Left forelimb (tissue), 1 donor: ENCODE measurements at regions not wholly inside any gene's neighbourhood (a gene's known extent, or its start where the extent isn't known, plus 50 kb on each side); places are given as distances from the start of the nearest gene placed in this dataset.
"Not testable (repeated sequence)": the region's sequence is repeated elsewhere in the genome, so short reads cannot be mapped to it uniquely, and the experiment has no call there.

ENCODE experiments used
- DNase-seq: peaks from one replicate; pipeline ENCODE4 v3.0.0-alpha.2; 2018; ENCODE audit warnings: low spot score

GRCh38 chr20:47863981-47864380 lies 78.7 kb upstream of the SULF2 start:
- no peak for DNase-seq

GRCh38 chr20:47863315-47863965 lies 78.2 kb upstream of the SULF2 start:
- DNase-seq = no peak

- no peak for DNase-seq
These were observed 77.4 kb upstream of the SULF2 start for GRCh38 chr20:47862574-47863240.

GRCh38 chr20:47861116-47861515 lies 75.8 kb upstream of the SULF2 start:
- DNase-seq = no peak

GRCh38 chr20:47860049-47860830 lies 75.0 kb upstream of the SULF2 start:
- DNase-seq = no peak

- no peak for DNase-seq
These were observed 74.0 kb upstream of the SULF2 start for GRCh38 chr20:47859278-47859677.

GRCh38 chr20:47857569-47858464 lies 72.5 kb upstream of the SULF2 start:
- peak; percentile 83 for DNase-seq

- no peak for DNase-seq
These were observed 71.9 kb upstream of the SULF2 start for GRCh38 chr20:47857187-47857568.

GRCh38 chr20:47855799-47856198 lies 70.5 kb upstream of the SULF2 start:
- DNase-seq = no peak

GRCh38 chr20:47854687-47855212 lies 69.5 kb upstream of the SULF2 start:
- no peak for DNase-seq

- no peak for DNase-seq
These were observed 66.5 kb upstream of the SULF2 start for GRCh38 chr20:47851774-47852173.

- DNase-seq = no peak
These were observed 64.9 kb upstream of the SULF2 start for GRCh38 chr20:47850146-47850545.

GRCh38 chr20:47849596-47849995 lies 64.3 kb upstream of the SULF2 start:
- no peak for DNase-seq

GRCh38 chr20:47849006-47849405 lies 63.7 kb upstream of the SULF2 start:
- no peak for DNase-seq

- DNase-seq = not testable (repeated sequence)
These were observed 63.3 kb upstream of the SULF2 start for GRCh38 chr20:47848534-47848933.

GRCh38 chr20:47847884-47848485 lies 62.7 kb upstream of the SULF2 start:
- no peak for DNase-seq

- DNase-seq = not testable (repeated sequence)
These were observed 61.9 kb upstream of the SULF2 start for GRCh38 chr20:47847220-47847619.

- DNase-seq = not testable (repeated sequence)
These were observed 61.4 kb upstream of the SULF2 start for GRCh38 chr20:47846651-47847050.

- not testable (repeated sequence) for DNase-seq
These were observed 60.2 kb upstream of the SULF2 start for GRCh38 chr20:47845382-47845977.

GRCh38 chr20:47844568-47844906 lies 59.3 kb upstream of the SULF2 start:
- DNase-seq = not testable (repeated sequence)
